Spleen (tissue), 11 donors: ENCODE measurements at regions not wholly inside any gene's neighbourhood (a gene's known extent, or its start where the extent isn't known, plus 50 kb on each side); places are given as distances from the start of the nearest gene placed in this dataset.

Experiments
- DNase-seq: peaks from one replicate; pipeline ENCODE4 v3.0.0-alpha.2; 2020
- H3K27ac ChIP-seq, 8 donors: fragments of 200-600 bp; sonication (generic) in 7 of 8; 1 replicate in 4 of 8; 2 replicates in 4 of 8; pipeline versions ENCODE4 v1.5.0 to v1.8.0; 2016 to 2021; ENCODE audit warnings: inconsistent platforms in 4 of 8, mild to moderate bottlenecking in 4 of 8, moderate library complexity in 1 of 8
- H3K27me3 ChIP-seq, 7 donors: fragments of 200-600 bp; sonication (generic) in 6 of 7; replicated peaks in 1 of 7; 1 replicate in 4 of 7; 2 replicates in 3 of 7; pipeline versions ENCODE4 v1.5.0 to v1.8.0; 2016 to 2021; ENCODE audit warnings: inconsistent platforms in 3 of 7, mild to moderate bottlenecking in 1 of 7
- H3K36me3 ChIP-seq, 6 donors: fragments of 200-600 bp; sonication (generic) in 5 of 6; 1 replicate in 4 of 6; 2 replicates in 2 of 6; pipeline versions ENCODE4 v1.5.0 to v1.8.0; 2016 to 2021; ENCODE audit warnings: inconsistent platforms in 2 of 6
- H3K4me1 ChIP-seq, 6 donors: fragments of 200-600 bp; sonication (generic) in 5 of 6; 1 replicate in 3 of 6; 2 replicates in 3 of 6; pipeline versions ENCODE4 v1.5.0 to v1.8.0; 2016 to 2021; ENCODE audit warnings: inconsistent platforms in 3 of 6
- H3K4me3 ChIP-seq, 8 donors: fragments of 200-600 bp; sonication (generic) in 7 of 8; 1 replicate in 4 of 8; 2 replicates in 4 of 8; pipeline versions ENCODE4 v1.5.0 to v1.8.0; 2016 to 2021; ENCODE audit warnings: inconsistent platforms in 4 of 8, mild to moderate bottlenecking in 4 of 8, moderate library complexity in 2 of 8
- H3K9me3 ChIP-seq, 8 donors: fragments of 200-600 bp; sonication (generic) in 7 of 8; 1 replicate in 4 of 8; 2 replicates in 4 of 8; pipeline versions ENCODE4 v1.5.0 to v1.8.0; 2016 to 2021; ENCODE audit warnings: inconsistent platforms in 4 of 8
- POLR2A ChIP-seq, 3 donors: fragments of 450-650 bp; IDR thresholded peaks; one replicate each; pipeline ENCODE4 v1.5.1; 2017; ENCODE audit warnings: antibody characterized with exemption in 3 of 3, mild to moderate bottlenecking in 1 of 3
- POLR2AphosphoS5 ChIP-seq, 3 donors: sonication (generic); formaldehyde crosslinking; IDR thresholded peaks; one replicate each; pipeline ENCODE4 v1.5.1; 2017; ENCODE audit warnings: antibody characterized with exemption in 3 of 3
- WGBS, 5 donors: extraction: QIAGEN DNeasy Blood & Tissue Kit in 3 of 5; methylation state at CpG; one replicate each; pipeline versions ENCODE4 v1.1.5 to v1.1.7; 2013 to 2018; 5-methylcytosine and 5-hydroxymethylcytosine counted together
- intact Hi-C: fragments of 100-400 bp; cut with DNase I; formaldehyde crosslinking; loops from one replicate; pipeline ENCODE4 v1.15.0; 2023; ENCODE audit warnings: low total_unique reads
- TF ChIP-seq, protein P1 (sequence below), 11 experiments: fragments of 200-600 bp in 7 of 11; fragments of 450-650 bp in 4 of 11; sonication (generic) in 4 of 11; IDR thresholded peaks in 8 of 11; conservative IDR thresholded peaks in 3 of 11; 1 replicate in 7 of 11; 2 replicates in 4 of 11; pipeline versions ENCODE4 v1.4.0 to v1.8.0; 2016 to 2021; ENCODE audit warnings: antibody characterized with exemption in 11 of 11, inconsistent platforms in 4 of 11, mild to moderate bottlenecking in 1 of 11
- donor health status: healthy with polysubstance abuse.
- donor health status: DM: no; HTN: no; CAD: no; lungs with moderate emphysema.
- donor health status: DM: no; HTN: no; CAD: no.
- donor health status: Bipolar disorder and iron deficiency.
- donor health status: healthy.
- donor health status: DM: no; HTN: no; CAD: no.
- donor health status: DM: yes; HTN: yes; CAD: no.

DNA sequence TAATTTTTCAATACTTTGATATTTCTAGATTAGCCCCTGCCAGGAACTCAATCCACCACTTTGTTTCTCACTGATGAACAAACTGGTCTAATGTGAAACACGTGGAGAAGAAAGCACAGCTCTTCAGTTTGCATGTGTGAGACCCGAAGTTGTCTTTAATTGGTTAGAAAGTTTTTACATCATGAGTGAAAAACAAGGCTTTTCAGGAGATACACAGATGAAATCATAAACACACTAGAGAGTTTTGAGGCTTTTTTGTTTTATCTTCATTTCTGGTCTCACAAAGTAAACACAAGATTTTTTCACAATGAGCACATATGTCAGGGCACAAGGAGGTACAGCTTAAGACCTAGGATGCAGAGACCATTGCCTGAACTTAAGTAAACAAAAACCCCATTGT is 84.5 kb upstream of the MOCS2 start:
- TF ChIP-seq, protein P1, sequence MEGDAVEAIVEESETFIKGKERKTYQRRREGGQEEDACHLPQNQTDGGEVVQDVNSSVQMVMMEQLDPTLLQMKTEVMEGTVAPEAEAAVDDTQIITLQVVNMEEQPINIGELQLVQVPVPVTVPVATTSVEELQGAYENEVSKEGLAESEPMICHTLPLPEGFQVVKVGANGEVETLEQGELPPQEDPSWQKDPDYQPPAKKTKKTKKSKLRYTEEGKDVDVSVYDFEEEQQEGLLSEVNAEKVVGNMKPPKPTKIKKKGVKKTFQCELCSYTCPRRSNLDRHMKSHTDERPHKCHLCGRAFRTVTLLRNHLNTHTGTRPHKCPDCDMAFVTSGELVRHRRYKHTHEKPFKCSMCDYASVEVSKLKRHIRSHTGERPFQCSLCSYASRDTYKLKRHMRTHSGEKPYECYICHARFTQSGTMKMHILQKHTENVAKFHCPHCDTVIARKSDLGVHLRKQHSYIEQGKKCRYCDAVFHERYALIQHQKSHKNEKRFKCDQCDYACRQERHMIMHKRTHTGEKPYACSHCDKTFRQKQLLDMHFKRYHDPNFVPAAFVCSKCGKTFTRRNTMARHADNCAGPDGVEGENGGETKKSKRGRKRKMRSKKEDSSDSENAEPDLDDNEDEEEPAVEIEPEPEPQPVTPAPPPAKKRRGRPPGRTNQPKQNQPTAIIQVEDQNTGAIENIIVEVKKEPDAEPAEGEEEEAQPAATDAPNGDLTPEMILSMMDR (IDR thresholded peaks at IDR 0.05 in 8 of 11, conservative IDR thresholded peaks at IDR 0.05 in 3 of 11), result no peak
- TF ChIP-seq POLR2A (IDR thresholded peaks at IDR 0.05), result no peak
- no peak for TF ChIP-seq POLR2AphosphoS5 (IDR thresholded peaks at IDR 0.05)
- Histone ChIP-seq H3K4me1 (no peaks in the 10 kb centered on the region), H3K27ac (no peak overlapping the region), H3K4me3 (no peak overlapping the region), H3K36me3 (no peaks in the 10 kb centered on the region), H3K9me3 (peaks cover 0 to 9% (median 7%) of the 10 kb centered on the region in 8 donors), H3K27me3 (peaks cover 0 to 28% (median 0%) of the 10 kb centered on the region in 7 donors)
- no peak for DNase-seq
- WGBS, 5 donors, result 66 to 74% (median 70%) methylated on average over 2 of the region's 2 CpGs
- intact Hi-C loops, result no loop called here

DNA sequence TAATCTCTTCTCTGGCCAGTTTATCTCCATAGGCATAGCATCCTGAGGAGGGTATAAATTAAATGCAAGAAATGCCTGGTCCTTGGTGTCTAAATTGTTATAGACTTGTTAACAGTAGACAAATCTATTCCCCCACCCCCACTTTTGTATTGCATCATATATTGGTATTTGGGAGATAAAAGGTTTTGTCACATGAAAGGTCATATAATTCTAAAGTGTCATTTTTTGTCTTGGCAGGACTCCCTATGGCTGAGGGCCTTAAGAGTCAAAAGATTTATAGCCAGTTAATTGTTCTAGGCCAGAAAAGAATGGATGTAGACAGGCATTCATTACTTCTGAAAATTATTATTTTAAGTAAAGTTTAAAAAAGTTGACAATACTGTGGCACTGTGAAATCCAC is 90.3 kb upstream of the MOCS2 start:
- H3K27me3 ChIP-seq, result peaks cover 0 to 2% (median 0%) of the 10 kb centered on the region in 7 donors
- H3K36me3 ChIP-seq, result no peaks in the 10 kb centered on the region
- no peak overlapping the region for H3K27ac ChIP-seq
- no peaks in the 10 kb centered on the region for H3K9me3 ChIP-seq
- no peaks in the 10 kb centered on the region for H3K4me1 ChIP-seq
- H3K4me3 ChIP-seq, result no peak overlapping the region
- TF ChIP-seq, protein P1 (IDR thresholded peaks at IDR 0.05 in 8 of 11, conservative IDR thresholded peaks at IDR 0.05 in 3 of 11), result no peak
- TF ChIP-seq POLR2AphosphoS5 (IDR thresholded peaks at IDR 0.05) (no peak), POLR2A (IDR thresholded peaks at IDR 0.05) (no peak)
- DNase-seq, result no peak
- intact Hi-C loops, result no loop called here

DNA sequence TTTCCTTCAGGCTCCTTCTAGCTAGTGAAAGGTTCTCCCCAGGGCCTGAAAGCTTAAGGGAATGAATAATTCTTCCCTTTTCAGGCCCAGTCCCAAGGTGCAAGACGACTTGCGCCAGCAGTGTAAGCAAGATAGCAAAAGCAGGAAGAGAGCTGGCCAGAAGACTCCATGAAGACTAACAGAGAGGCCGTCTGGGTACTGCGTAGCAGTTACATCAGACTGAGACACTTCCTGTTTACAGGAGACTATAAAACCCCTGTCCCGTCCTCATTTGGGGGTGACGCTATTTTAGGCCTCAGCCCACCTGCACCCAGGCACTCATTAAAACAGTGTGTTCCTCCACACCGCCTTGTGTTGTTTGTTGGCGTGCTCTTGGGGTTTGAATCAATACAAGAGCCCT is 90.7 kb upstream of the MOCS2 start:
- Histone ChIP-seq H3K36me3 (no peaks in the 10 kb centered on the region), H3K27me3 (no peaks in the 10 kb centered on the region), H3K4me1 (no peaks in the 10 kb centered on the region), H3K4me3 (no peak overlapping the region), H3K9me3 (no peaks in the 10 kb centered on the region), H3K27ac (no peak overlapping the region)
- intact Hi-C loops, result no loop called here
- TF ChIP-seq, protein P1 (IDR thresholded peaks at IDR 0.05 in 8 of 11, conservative IDR thresholded peaks at IDR 0.05 in 3 of 11), result no peak
- TF ChIP-seq POLR2AphosphoS5 (IDR thresholded peaks at IDR 0.05) (no peak), POLR2A (IDR thresholded peaks at IDR 0.05) (no peak)
- no peak for DNase-seq
- WGBS, 5 donors, result 70 to 74% (median 72%) methylated on average over 8 of the region's 8 CpGs

DNA sequence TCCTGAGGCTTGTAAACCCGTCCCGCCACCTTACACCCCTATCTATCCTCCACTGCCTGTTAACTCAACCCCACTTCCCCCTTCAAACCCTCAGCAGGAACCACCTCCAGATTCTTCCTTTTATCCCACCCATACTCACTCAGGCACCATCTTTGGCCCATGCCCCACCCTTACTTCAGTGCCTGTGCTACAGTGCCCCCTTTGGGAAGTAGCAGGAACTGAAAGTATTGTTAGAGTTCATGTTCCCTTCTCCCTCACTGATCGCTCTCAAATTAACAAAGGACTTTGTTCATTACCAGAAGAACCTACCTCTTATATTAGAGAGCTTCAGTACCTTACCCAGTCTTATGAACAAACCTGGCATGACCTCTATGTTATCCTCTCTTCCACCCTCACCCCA is 92.2 kb upstream of the MOCS2 start:
- H3K27ac ChIP-seq, result no peak overlapping the region
- no peaks in the 10 kb centered on the region for H3K4me1 ChIP-seq
- no peak overlapping the region for H3K4me3 ChIP-seq
- no peaks in the 10 kb centered on the region for H3K27me3 ChIP-seq
- H3K36me3 ChIP-seq, result no peaks in the 10 kb centered on the region
- DNase-seq, result no peak
- H3K9me3 ChIP-seq, result no peaks in the 10 kb centered on the region
- TF ChIP-seq POLR2AphosphoS5 (IDR thresholded peaks at IDR 0.05) (no peak), POLR2A (IDR thresholded peaks at IDR 0.05) (no peak)
- TF ChIP-seq, protein P1 (IDR thresholded peaks at IDR 0.05 in 8 of 11, conservative IDR thresholded peaks at IDR 0.05 in 3 of 11), result no peak
- intact Hi-C loops, result no loop called here
- 94 to 99% (median 96%) methylated on average over 3 of the region's 3 CpGs for WGBS, 5 donors
